ENCODE measurements at regions not wholly inside any gene's neighbourhood (a gene's known extent, or its start where the extent isn't known, plus 50 kb on each side); places are given as distances from the start of the nearest gene placed in this dataset.

- no peak for DNase-seq
These were observed 51.8 kb upstream of the CASZ1 start for GRCh38 chr1:10848109-10848684.

- no peak for DNase-seq
These were observed 53.6 kb upstream of the CASZ1 start for GRCh38 chr1:10850026-10850425.

GRCh38 chr1:10851024-10852013 is 54.9 kb upstream of the CASZ1 start:
- no peak for DNase-seq

GRCh38 chr1:10852018-10852417 is 55.6 kb upstream of the CASZ1 start:
- no peak for DNase-seq

DNA sequence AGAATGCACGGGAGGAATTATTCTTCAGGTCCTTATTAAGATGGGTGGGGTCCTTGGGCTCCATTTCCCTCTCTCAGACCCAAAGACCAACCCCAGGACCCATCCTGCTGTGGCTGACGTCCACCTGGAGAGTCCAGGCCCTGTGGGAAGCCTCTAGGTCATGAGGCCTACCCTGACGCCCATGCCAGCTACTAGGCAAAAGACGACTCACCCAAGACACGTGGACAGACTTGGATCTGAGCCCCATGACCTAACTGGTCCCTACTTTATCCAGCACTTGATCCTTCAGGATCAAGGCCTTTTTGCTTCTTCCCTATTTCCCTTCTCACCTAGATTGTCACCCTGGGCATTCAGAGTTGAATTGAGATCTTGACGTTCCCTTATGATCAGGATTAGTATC is 56.0 kb upstream of the CASZ1 start:
- DNase-seq: no peak

DNA sequence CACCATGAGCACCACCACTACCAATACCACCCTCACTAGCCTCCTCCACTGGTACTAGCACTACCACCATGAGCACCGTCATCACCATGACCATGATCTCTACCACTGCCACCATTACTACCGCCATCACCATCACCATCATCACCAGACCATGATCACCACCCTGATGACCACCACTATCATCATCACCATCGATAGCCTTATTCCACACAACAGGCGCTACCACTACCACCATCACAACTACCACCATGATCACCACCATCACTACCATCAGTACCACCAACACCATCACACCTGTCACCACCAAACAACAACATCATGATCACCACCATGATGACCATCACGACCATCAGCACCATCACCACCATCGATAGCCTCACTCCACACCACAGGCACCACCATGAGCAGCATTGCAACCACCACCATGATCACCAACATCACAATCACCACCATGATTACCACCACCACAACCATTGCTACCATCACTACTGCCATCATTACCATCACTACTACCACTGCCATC is 56.6 kb upstream of the CASZ1 start:
- no peak for DNase-seq

DNA sequence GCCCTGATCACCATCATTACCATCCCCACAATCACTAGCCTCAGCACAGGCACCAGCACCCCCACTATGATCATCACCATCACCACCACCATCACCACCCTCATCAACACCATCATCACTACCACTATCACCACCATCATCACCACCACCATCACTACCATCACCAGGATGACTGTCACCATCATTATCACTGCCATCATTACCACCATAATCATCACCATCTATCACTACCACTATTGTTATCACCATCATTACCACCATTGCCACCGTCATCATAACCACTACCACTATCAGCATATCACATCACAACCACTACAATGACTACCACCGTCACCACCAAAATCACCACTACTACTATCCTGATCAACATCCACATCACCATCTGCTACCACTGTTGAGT is 57.3 kb upstream of the CASZ1 start:
- DNase-seq: no peak

GRCh38 chr1:10854856-10855459 is 58.5 kb upstream of the CASZ1 start:
- no peak for DNase-seq

DNA sequence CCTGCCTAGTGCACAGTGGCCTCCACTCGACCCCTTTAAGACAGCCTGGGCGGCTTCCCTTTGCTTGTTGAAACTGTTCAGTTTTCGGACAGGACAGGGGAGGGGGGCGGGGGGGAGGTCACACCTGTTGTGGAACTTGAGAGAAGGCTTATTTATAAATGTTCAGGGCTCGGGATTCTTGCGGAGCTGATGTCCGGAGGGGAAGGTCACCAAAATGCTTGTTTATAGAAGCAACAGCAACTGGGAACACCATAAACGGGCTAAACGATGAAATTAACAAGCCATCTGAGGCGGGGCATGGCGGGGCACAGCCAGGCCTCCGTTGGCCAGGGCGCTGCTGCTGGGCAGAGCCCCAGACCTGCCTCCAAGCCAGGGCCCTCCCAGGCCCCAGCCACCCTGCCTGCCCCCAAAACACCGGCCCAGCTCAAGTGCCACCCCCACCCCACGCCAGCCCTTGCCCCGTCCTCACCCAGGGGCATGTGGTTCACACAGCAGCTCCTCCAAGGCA is 59.8 kb upstream of the CASZ1 start:
- no peak for DNase-seq

DNA sequence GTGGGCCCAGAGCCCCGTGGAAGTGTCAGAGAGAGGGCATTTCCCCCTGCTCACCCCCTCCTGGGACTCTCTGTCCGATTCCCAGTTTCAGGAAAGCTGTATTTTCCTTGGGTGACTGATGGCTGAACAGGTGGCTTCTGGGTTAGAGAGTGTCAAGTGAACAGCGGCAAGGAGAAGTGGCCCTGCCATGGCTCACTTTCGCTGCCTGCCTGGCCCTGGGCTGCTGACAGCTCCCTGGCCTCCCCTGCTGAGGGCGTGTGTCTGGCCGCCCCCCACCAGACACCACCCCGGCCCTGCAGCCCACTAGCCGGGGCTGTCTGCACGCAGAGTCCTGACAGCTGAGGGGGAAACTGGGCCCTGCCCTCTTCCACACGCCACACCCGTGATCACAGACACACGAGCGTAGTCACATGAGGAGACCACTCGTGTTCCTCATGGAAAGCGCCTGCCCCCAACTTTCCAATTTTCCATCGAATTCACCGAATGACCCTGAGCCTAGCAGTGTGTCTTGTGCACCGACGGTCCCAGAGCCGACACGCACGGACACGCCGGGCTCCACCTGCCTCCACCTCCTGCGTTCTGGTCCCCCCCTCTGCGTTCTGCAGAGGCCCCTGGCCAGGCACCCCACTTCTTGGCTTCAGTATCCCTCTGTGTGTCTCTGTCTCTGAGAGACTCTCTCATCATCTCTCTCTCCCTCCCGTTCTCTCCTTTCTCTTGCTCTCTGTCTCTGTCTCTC is 60.6 kb upstream of the CASZ1 start:
- DNase-seq: no peak

GRCh38 chr1:10857687-10858086 is 61.2 kb upstream of the CASZ1 start:
- no peak for DNase-seq

DNA sequence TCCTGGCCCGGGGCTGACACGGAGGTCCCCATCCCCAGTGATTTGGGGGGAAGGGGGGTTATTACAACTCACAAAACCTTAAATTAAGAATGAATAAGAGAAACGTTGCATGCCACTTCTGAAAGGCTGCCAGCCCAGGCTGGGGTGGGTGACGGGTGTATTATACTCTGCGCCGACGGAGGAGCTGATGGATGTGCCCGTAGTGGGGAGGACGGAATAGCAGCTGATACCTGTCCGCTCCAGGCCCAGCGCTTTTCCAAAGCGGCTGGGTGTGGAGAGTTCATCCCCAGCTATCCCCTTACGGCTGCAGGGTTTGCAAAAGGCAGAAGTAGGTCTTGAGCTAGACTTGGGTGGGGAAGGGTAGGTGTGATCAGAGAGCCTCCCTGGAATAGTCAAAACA is 63.8 kb upstream of the CASZ1 start:
- no peak for DNase-seq

DNA sequence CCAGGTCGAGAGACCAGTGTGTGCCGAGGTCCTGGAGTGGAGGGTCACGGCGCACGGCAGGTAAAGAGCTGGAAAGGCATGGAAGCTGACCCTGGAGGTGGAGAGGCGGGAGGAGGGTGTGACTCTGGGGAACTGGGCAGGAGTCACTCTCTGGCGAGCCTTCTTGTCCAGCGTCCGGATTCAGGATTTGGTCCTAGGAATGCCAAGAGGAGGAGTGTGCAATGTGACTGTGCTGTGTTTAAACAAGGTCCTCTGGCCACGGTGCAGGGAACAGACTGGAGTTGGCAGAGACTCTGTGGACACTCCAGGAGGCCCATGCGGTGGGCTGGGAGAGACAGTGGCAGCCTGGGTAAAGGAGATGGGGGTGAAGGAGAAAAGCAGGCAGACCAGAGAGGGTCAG is 64.2 kb upstream of the CASZ1 start:
- DNase-seq: no peak

DNA sequence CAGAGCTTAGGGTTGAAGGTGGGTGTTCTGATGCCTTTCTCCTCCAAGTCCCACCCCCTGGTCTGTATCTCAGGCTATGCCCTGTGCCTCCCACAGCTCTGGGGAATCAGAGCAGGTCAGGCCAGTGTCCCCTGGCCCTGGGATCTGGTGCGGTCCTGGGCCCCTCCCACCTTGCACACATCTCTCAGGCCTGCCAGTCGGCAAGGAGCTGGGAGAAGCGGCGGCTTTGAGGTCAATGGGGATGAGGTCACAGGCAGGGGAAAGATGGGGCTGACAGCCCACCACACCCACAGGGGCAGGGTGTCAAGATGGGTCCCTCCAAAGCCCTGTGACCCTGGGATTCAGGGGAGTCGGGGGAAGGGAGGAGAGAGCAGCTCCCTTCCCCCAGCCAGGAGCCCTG is 65.4 kb upstream of the CASZ1 start:
- no peak for DNase-seq

- DNase-seq: no peak
These were observed 66.4 kb upstream of the CASZ1 start for GRCh38 chr1:10862743-10863335.

DNA sequence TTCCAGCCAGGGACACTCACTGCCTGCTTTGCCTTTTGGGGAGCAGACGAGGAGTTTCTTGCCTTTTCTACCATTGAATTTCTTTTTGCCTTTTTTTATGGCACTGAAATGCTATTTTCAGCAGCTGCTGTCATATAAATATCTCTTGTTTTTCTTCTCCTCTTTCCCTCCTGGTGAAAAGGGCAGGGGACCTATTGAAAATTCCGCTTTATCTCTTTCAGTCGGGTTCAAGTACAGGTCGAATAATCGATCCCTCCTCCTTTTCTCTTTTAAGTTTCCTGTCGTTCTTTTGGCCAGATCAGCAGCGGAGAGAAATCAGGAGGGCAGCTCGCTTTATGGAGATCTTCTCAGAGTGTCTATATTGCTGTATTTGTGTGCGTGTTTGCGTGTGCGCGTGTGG is 67.4 kb upstream of the CASZ1 start:
- no peak for DNase-seq

GRCh38 chr1:10864776-10865175 is 68.3 kb upstream of the CASZ1 start:
- no peak for DNase-seq

- no peak for DNase-seq
These were observed 69.3 kb upstream of the CASZ1 start for GRCh38 chr1:10865518-10866320.

GRCh38 chr1:10866321-10867093 is 70.1 kb upstream of the CASZ1 start:
- DNase-seq: no peak

GRCh38 chr1:10867138-10867721 is 70.8 kb upstream of the CASZ1 start:
- DNase-seq: peak; percentile 52

All from hematopoietic multipotent progenitor cell treated with erythropoietin and hydrocortisone succinate and interleukin-3 and kit ligand, for 6 days (in vitro differentiated cells).